HCT116 (cell line): ENCODE measurements at regions not wholly inside any gene's neighbourhood (a gene's known extent, or its start where the extent isn't known, plus 50 kb on each side); places are given as distances from the start of the nearest gene placed in this dataset.

ENCODE experiments used
- ATAC-seq: fragments of 200-7000 bp; cut with Tn5 transposase; 2 replicates; pipeline ENCODE4 v1.9.1; 2020; ENCODE audit warnings: mild to moderate bottlenecking, moderate library complexity
- BruUV-seq: library from RNA; stranded (reverse); fragments of 400-500 nt; replicated peaks from 2 replicates; lab custom pipeline; 2021; lab: Mats Ljungman, UMichigan
- CTCF ChIA-PET: fragments of 300-600 bp; sonication (Branson Sonifier 250); formaldehyde crosslinking; loops from one replicate; lab custom pipeline; 2021; ENCODE audit warnings: antibody characterized with exemption; lab: Charles Lee
- POLR2A ChIA-PET: fragments of 300-600, 350-600 bp; sonication (Branson Sonifier 250); formaldehyde crosslinking; loops from one replicate; lab custom pipeline; 2021; ENCODE audit warnings: antibody characterized with exemption; lab: Charles Lee
- RAD21 ChIA-PET, 2 experiments: fragments of 300-600 bp; sonication (Branson Sonifier 250); formaldehyde crosslinking; loops; one replicate each; lab custom pipeline; 2023; ENCODE audit warnings: low total read pairs in 2 of 2; ENCODE audit not compliant: uncharacterized antibody in 2 of 2, unreplicated experiment in 2 of 2, low non-redundant PET in 1 of 2; lab: Charles Lee
- DNase-seq: peaks from one replicate; pipeline ENCODE4 v3.0.0-alpha.2; 2010; ENCODE audit warnings: low read depth, low spot score
- H2AFZ ChIP-seq: fragments of 200-600 bp; shearing (Covaris generic), sonication (generic); 2 replicates; pipeline ENCODE4 v1.6.1; 2017; ENCODE audit warnings: low read depth, mixed run types, mixed read lengths, antibody characterized with exemption, low read length; ENCODE audit not compliant: poor library complexity, severe bottlenecking
- H3K27ac ChIP-seq: 2 replicates; pipeline ENCODE4 v1.5.1; 2012; ENCODE audit warnings: low read depth, low read length
- H3K27me3 ChIP-seq: fragments of 200-600 bp; sonication (generic); 2 replicates; pipeline ENCODE4 v1.6.1; 2016; ENCODE audit warnings: mixed run types, low read length, mixed read lengths; ENCODE audit not compliant: insufficient read depth
- H3K36me3 ChIP-seq, 2 experiments: fragments of 200-500 bp in 1 of 2; fragments of 200-600 bp in 1 of 2; sonication (Bioruptor generic) in 1 of 2; sonication (generic) in 1 of 2; 2 replicates each; pipeline versions ENCODE4 v1.5.1 to v1.6.1; 2014 to 2016; ENCODE audit warnings: low read length in 2 of 2, inconsistent platforms in 1 of 2, mixed read lengths in 1 of 2, mixed run types in 1 of 2; ENCODE audit not compliant: insufficient read depth in 2 of 2, control insufficient read depth in 1 of 2
- H3K4me1 ChIP-seq, 2 experiments: fragments of 200-600 bp in 1 of 2; sonication (generic) in 1 of 2; 2 replicates each; pipeline versions ENCODE4 v1.5.1 to v1.6.1; 2012 to 2017; ENCODE audit warnings: low read length in 2 of 2, inconsistent platforms in 1 of 2, mild to moderate bottlenecking in 1 of 2, mixed read lengths in 1 of 2, mixed run types in 1 of 2, moderate library complexity in 1 of 2; ENCODE audit not compliant: insufficient read depth in 2 of 2, control insufficient read depth in 1 of 2
- H3K4me2 ChIP-seq: fragments of 200-600 bp; sonication (generic); 2 replicates; pipeline ENCODE4 v1.6.1; 2017; ENCODE audit warnings: mixed run types, low read length, mixed read lengths
- H3K4me3 ChIP-seq, 2 experiments: fragments of 200-600 bp in 1 of 2; sonication (generic) in 1 of 2; replicated peaks in 1 of 2; 2 replicates each; pipeline ENCODE4 v1.5.1; 2011 to 2016; ENCODE audit warnings: low read length in 2 of 2, control low read depth in 1 of 2, low read depth in 1 of 2, mild to moderate bottlenecking in 1 of 2, mixed read lengths in 1 of 2, mixed run types in 1 of 2
- H3K79me2 ChIP-seq: fragments of 200-600 bp; sonication (generic); 2 replicates; pipeline ENCODE4 v1.6.1; 2017; ENCODE audit warnings: mild to moderate bottlenecking, mixed run types, low read length, moderate library complexity, mixed read lengths; ENCODE audit not compliant: insufficient read depth
- H3K9ac ChIP-seq: fragments of 200-600 bp; sonication (generic); 2 replicates; pipeline ENCODE4 v1.6.1; 2016; ENCODE audit warnings: low read length, mixed read lengths
- H3K9me2 ChIP-seq: fragments of 200-600 bp; sonication (generic), shearing (Covaris generic); 2 replicates; pipeline ENCODE4 v1.6.1; 2017; ENCODE audit warnings: mixed run types, mild to moderate bottlenecking, moderate library complexity; ENCODE audit not compliant: insufficient read depth
- H3K9me3 ChIP-seq, 2 experiments: fragments of 200-500 bp in 1 of 2; fragments of 200-600 bp in 1 of 2; sonication (Bioruptor generic) in 1 of 2; sonication (generic) in 1 of 2; 2 replicates each; pipeline ENCODE4 v1.6.1; 2014 to 2017; ENCODE audit warnings: low read length in 2 of 2, mixed read lengths in 2 of 2, inconsistent platforms in 1 of 2, low read depth in 1 of 2, mild to moderate bottlenecking in 1 of 2, mixed run types in 1 of 2, moderate library complexity in 1 of 2; ENCODE audit not compliant: control insufficient read depth in 1 of 2, insufficient read depth in 1 of 2
- H4K20me1 ChIP-seq: fragments of 200-600 bp; sonication (generic), shearing (Covaris generic); 2 replicates; pipeline ENCODE4 v1.6.1; 2017; ENCODE audit warnings: mixed run types, mild to moderate bottlenecking, moderate library complexity; ENCODE audit not compliant: insufficient read depth
- CEBPB ChIP-seq: IDR thresholded peaks from 2 replicates; pipeline ENCODE4 v1.6.1; 2012; ENCODE audit warnings: low read depth
- FOSL1 ChIP-seq: IDR thresholded peaks from 2 replicates; pipeline ENCODE4 v1.6.1; 2012; ENCODE audit warnings: low read depth
- RAD21 ChIP-seq: IDR thresholded peaks from 2 replicates; pipeline ENCODE4 v1.6.1; 2012; ENCODE audit warnings: low read depth, mild to moderate bottlenecking
- intact Hi-C: fragments of 100-400 bp; cut with micrococcal nuclease; formaldehyde crosslinking; loops from 2 replicates; pipeline ENCODE4 v1.10.0; 2022

DNA sequence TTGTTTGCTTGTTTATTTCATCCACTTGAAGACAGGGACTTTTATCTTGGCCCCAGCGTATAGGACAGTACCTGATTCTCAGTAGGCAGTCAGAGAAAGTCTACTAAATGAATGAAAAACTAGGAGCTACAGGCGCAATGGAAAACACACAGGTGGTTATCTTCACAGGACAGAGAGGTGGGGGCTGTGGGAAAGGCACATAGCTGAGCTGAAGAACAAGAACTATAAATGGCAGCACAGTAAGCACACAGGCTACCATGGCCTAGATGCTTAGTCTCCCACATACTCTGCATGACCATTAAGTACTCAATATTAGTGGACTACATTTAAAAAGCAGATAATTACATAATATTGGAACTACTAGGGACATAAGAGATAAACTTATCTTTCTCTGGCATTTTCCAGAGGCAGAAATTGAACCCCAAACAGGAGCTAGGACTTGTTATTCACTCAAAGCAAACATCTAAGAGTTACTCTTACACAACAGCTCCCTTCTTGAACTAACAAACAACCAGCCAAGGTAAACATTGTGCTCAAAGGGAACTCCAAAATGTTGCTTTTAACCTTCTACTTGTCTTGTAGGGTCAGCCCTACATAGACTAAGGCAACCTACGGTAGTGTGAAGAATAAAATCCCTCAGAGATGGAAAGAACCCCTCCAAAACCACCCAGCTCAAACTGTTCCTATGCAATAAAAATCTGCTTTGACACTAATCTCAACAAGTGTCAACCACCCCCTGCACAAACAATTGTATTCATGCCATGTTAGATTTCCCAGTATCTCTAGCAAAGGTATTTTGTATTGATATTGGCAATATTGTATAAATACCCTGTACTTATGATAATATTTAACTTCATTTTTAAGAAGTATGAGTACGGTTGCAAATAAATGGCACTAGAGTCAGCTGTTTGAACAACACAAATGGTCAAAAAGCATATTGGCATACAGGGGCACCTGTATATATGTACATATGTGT, 593.6 kb downstream of the KLHL13 start:
- H3K9me3 ChIP-seq = no peaks in the 10 kb centered on the region
- no peak for TF ChIP-seq FOSL1
- no peak for TF ChIP-seq RAD21
- TF ChIP-seq, all 23 proteins: peak for 0
- H4K20me1 ChIP-seq = no peaks in the 10 kb centered on the region
- H2AFZ ChIP-seq = no peak overlapping the region
- no peaks in the 10 kb centered on the region for H3K9me2 ChIP-seq
- H3K4me3 ChIP-seq = no peak overlapping the region
- H3K4me2 ChIP-seq = no peak overlapping the region
- H3K4me1 ChIP-seq = no peaks in the 10 kb centered on the region
- DNase-seq (no peak), ATAC-seq (no peak)
- no peaks in the 10 kb centered on the region for H3K79me2 ChIP-seq
- H3K36me3 ChIP-seq = no peaks in the 10 kb centered on the region
- H3K27me3 ChIP-seq = no peaks in the 10 kb centered on the region
- H3K27ac ChIP-seq = no peak overlapping the region
- ChIA-PET POLR2A (no interaction called here), RAD21 (no interaction called here), CTCF (no interaction called here)
- H3K9ac ChIP-seq = no peak overlapping the region
- intact Hi-C loops = no loop called here
- BruUV-seq = no TSS peak

DNA sequence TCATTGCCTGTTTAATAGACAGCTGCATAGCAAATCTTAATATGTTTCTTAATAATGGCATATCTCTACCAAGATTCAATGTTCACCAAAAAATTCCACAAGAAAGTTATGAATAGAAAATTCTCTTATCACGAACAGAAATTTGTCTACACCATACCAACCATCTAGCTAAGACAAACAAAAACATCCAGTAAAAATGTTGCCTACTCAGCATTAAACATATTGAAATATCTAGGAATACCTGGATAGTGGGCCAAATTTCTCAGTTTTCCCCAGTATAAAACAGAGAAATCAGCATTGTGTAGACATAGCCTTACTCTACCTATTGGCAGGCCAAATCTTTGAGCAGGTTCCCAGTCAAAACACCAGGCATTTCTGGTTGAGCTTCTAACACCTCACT, 598.6 kb downstream of the KLHL13 start:
- ChIA-PET POLR2A (no interaction called here), RAD21 (no interaction called here), CTCF (no interaction called here)
- H4K20me1 ChIP-seq = no peaks in the 10 kb centered on the region
- no peaks in the 10 kb centered on the region for H3K36me3 ChIP-seq
- H2AFZ ChIP-seq = no peak overlapping the region
- no peaks in the 10 kb centered on the region for H3K9me2 ChIP-seq
- no peak overlapping the region for H3K4me3 ChIP-seq
- no peaks in the 10 kb centered on the region for H3K9me3 ChIP-seq
- H3K4me2 ChIP-seq = no peak overlapping the region
- TF ChIP-seq CEBPB (no peak), FOSL1 (no peak)
- DNase-seq (no peak), ATAC-seq (no peak)
- no peaks in the 10 kb centered on the region for H3K27me3 ChIP-seq
- intact Hi-C loops = no loop called here
- BruUV-seq = no TSS peak
- no peaks in the 10 kb centered on the region for H3K79me2 ChIP-seq
- H3K4me1 ChIP-seq = no peaks in the 10 kb centered on the region
- H3K9ac ChIP-seq = no peak overlapping the region
- no peak overlapping the region for H3K27ac ChIP-seq
